Natural killer cell treated with Interleukin-12 subunit alpha and Interleukin-12 subunit beta and Interleukin-15 and Interleukin-18, amount 100 ng/mL, for 72 hours (primary cell): ENCODE measurements at regions not wholly inside any gene's neighbourhood (a gene's known extent, or its start where the extent isn't known, plus 50 kb on each side); places are given as distances from the start of the nearest gene placed in this dataset.

Source experiments
- ATAC-seq, 2 donors: fragments of 150-1000 bp; cut with Tn5 transposase in 1 of 2; sonication (Bioruptor Pico), chemical (Tn5 transposase) in 1 of 2; 2 replicates each; pipeline ENCODE4 v1.10.0; 2021
- DNase-seq: peaks from one replicate; pipeline ENCODE4 v3.0.0; 2022; ENCODE audit warnings: low spot score
- H3K27ac Mint-ChIP-seq, 2 donors: 1 replicate in 1 of 2; 2 replicates in 1 of 2; pipeline ENCODE4 v1.8.0; 2022; ENCODE audit warnings: mixed read lengths in 2 of 2, mild to moderate bottlenecking in 1 of 2, moderate library complexity in 1 of 2
- H3K27me3 Mint-ChIP-seq, 2 donors: 1 replicate in 1 of 2; 2 replicates in 1 of 2; pipeline ENCODE4 v1.8.0; 2022; ENCODE audit warnings: mixed read lengths in 2 of 2
- H3K36me3 Mint-ChIP-seq: one replicate; pipeline ENCODE4 v1.8.0; 2022; ENCODE audit warnings: mixed read lengths
- H3K4me1 Mint-ChIP-seq, 2 donors: 1 replicate in 1 of 2; 2 replicates in 1 of 2; pipeline ENCODE4 v1.8.0; 2022; ENCODE audit warnings: low read depth in 2 of 2, mixed read lengths in 2 of 2, mild to moderate bottlenecking in 1 of 2
- H3K4me3 Mint-ChIP-seq: one replicate; pipeline ENCODE4 v1.8.0; 2022; ENCODE audit warnings: mixed read lengths
- H3K9me3 Mint-ChIP-seq: 2 replicates; pipeline ENCODE4 v1.8.0; 2022; ENCODE audit warnings: mixed read lengths

DNA sequence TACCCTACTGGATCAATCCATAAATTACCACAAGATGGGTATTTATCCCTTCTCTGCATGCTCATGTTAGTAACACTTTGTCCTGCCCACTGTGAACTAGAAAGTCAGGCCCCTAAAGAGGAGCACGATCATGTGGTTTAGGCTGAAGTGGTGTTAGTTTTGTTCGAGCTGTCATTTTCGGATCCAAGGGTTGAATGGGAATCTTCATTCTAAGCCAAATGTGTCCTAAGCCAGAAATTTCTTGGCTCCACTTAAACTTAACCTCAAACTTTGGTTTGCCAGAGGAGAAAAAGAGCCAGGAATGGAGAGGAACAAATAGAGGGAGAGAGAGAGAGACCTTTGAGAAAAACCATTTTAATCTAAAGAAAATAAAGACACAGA, 837.7 kb upstream of the ZNF608 start:
- ATAC-seq (no peak), DNase-seq (no peak)
- H3K36me3 Mint-ChIP-seq: no peaks in the 10 kb centered on the region
- peaks cover 0 to 2% of the 10 kb centered on the region in 2 donors for H3K27me3 Mint-ChIP-seq
- no peaks in the 10 kb centered on the region for H3K4me1 Mint-ChIP-seq
- H3K4me3 Mint-ChIP-seq: no peak overlapping the region
- H3K27ac Mint-ChIP-seq: no peak overlapping the region
- peaks cover 7% of the 10 kb centered on the region for H3K9me3 Mint-ChIP-seq

GRCh38 chr5:125587631-125588030, 835.6 kb upstream of the GRAMD2B start:
- Mint-ChIP-seq H3K27ac (no peak overlapping the region), H3K27me3 (peaks cover 0 to 2% of the 10 kb centered on the region in 2 donors), H3K9me3 (peaks cover 8% of the 10 kb centered on the region), H3K4me1 (no peaks in the 10 kb centered on the region), H3K36me3 (no peaks in the 10 kb centered on the region), H3K4me3 (no peak overlapping the region)
- ATAC-seq (no peak), DNase-seq (no peak)

DNA sequence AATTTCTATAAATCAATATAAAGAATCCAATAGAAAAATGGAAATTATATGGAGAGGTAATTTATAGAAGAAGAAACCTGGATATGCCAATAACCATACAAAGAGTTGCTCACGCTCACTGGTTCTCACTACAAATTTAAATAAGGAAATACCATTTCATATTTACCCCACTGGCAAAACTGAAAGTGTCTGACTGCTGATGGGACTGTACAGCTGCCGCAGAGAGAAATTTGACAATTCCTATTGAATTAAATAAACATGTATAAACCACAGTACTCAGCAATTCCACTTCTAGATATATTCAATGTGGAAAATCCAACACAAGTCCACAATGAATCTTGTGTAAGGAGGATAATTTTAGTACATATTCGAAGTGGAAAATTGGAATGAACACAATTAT, 830.4 kb upstream of the GRAMD2B start:
- ATAC-seq (no peak), DNase-seq (no peak)
- no peak overlapping the region for H3K27ac Mint-ChIP-seq
- H3K4me3 Mint-ChIP-seq: no peak overlapping the region
- no peaks in the 10 kb centered on the region for H3K27me3 Mint-ChIP-seq
- peaks cover 7% of the 10 kb centered on the region for H3K9me3 Mint-ChIP-seq
- no peaks in the 10 kb centered on the region for H3K36me3 Mint-ChIP-seq
- no peaks in the 10 kb centered on the region for H3K4me1 Mint-ChIP-seq

DNA sequence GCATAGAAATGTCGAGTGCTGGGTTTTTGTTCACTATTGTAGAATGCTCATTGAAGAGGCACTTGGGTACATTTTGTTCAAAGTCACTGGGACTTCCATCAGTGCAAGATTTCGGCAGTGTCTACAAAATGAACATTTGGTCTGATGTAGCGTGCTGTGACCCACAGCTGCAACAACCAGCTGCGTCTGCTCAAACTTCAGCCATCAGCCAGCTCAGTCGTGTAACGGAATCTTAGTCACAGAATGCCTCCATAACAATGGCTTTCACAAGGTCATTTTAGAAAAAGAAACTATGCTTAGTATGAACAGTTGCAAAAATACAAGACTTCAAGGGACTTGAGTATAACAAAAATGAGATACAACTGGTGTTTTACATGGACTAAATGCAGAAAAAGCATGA, 828.1 kb upstream of the GRAMD2B start:
- no peak for ATAC-seq
- Mint-ChIP-seq H3K4me3 (no peak overlapping the region), H3K36me3 (no peaks in the 10 kb centered on the region), H3K9me3 (peaks cover 4% of the 10 kb centered on the region), H3K27ac (no peak overlapping the region), H3K4me1 (no peaks in the 10 kb centered on the region), H3K27me3 (no peaks in the 10 kb centered on the region)
- DNase-seq: no peak

DNA sequence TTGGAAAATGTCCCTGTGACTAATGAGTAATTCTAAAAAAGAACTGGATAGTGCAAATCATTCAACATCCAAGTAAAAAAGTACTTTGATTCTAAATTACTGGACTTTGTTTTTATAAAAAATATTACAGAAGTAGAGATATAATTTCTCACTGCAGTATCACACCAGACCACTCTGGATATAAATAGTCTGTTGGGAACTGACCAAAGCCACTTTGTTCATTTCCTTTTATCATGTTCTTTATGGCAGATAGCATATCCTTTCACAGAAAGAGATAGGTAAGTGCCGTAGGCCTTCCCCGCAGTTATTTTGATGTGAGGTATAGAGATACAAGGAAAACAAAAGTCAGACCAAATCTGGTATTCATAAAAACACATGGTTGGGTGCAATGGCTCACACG, 827.4 kb upstream of the GRAMD2B start:
- H3K27me3 Mint-ChIP-seq: no peaks in the 10 kb centered on the region
- ATAC-seq (no peak), DNase-seq (no peak)
- H3K4me3 Mint-ChIP-seq: no peak overlapping the region
- H3K4me1 Mint-ChIP-seq: no peaks in the 10 kb centered on the region
- H3K27ac Mint-ChIP-seq: no peak overlapping the region
- no peaks in the 10 kb centered on the region for H3K36me3 Mint-ChIP-seq
- peaks cover 8% of the 10 kb centered on the region for H3K9me3 Mint-ChIP-seq

DNA sequence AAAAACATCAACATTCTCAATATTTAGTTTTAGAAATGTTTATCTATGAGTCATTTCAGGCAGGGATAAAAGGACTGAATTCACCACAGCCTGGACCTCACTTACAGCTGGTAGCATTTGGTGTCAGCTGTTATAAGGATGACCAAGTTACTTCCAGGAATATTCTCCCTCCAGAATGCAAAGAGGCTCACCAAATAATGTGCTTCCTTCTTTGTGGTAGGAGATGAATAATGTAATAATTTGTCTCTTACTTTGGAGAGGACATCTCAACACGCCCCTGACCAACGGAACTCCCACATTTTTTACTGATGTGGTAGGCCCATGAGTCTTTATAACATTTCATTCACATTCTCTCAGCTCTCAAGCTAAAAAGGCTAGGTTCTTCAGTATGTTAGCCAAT, 825.9 kb upstream of the GRAMD2B start:
- Mint-ChIP-seq H3K27ac (no peak overlapping the region), H3K4me3 (no peak overlapping the region), H3K36me3 (no peaks in the 10 kb centered on the region), H3K9me3 (peaks cover 8% of the 10 kb centered on the region), H3K4me1 (no peaks in the 10 kb centered on the region), H3K27me3 (no peaks in the 10 kb centered on the region)
- DNase-seq: no peak
- no peak for ATAC-seq

DNA sequence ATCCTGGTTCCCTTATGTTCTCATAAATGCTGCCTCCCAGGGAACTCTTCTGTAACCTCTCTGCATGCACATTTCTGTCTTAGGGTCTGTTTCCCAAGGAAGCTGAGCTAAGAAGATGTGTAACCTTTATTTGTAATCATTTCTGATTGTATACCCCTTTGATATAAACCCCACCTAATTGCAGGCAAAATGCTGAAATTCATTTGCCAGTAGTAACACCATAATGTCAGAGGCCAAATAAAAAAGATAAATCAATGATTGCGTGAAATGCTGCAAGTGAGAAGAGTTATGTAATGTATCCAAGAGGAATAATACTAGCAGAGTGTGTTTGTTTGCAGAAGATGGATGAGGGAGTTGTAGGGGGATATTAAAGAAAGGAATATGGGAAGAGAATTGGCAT, 822.6 kb upstream of the GRAMD2B start:
- ATAC-seq (no peak), DNase-seq (no peak)
- no peak overlapping the region for H3K27ac Mint-ChIP-seq
- no peak overlapping the region for H3K4me3 Mint-ChIP-seq
- H3K9me3 Mint-ChIP-seq: peaks cover 3% of the 10 kb centered on the region
- H3K36me3 Mint-ChIP-seq: no peaks in the 10 kb centered on the region
- H3K27me3 Mint-ChIP-seq: no peaks in the 10 kb centered on the region
- H3K4me1 Mint-ChIP-seq: no peaks in the 10 kb centered on the region

DNA sequence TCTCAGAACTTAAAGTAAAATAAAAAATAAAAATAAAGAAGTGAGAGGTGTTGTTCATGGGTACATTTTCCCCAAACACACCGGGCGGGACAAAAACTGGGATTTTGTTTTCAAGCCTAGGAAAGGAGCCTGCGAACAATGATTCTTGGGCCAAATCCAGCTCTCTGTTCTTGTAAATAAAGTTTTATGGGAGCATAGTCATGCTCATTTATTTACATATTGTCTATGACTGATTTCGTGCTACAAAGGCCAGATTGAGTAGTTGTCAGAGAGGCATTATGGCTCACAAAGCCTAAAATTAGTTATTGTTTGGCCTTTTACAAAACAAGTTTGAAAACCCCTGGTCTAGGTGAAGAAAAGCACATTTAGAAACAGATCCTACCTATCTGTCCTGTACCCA, 821.0 kb upstream of the GRAMD2B start:
- Mint-ChIP-seq H3K27ac (no peak overlapping the region), H3K36me3 (no peaks in the 10 kb centered on the region), H3K4me3 (no peak overlapping the region), H3K4me1 (no peaks in the 10 kb centered on the region), H3K9me3 (peaks cover 3% of the 10 kb centered on the region), H3K27me3 (no peaks in the 10 kb centered on the region)
- no peak for DNase-seq
- no peak for ATAC-seq

- Mint-ChIP-seq H3K4me1 (no peaks in the 10 kb centered on the region), H3K27ac (no peak overlapping the region), H3K9me3 (peaks cover 3% of the 10 kb centered on the region), H3K27me3 (no peaks in the 10 kb centered on the region), H3K36me3 (no peaks in the 10 kb centered on the region), H3K4me3 (no peak overlapping the region)
- DNase-seq (no peak), ATAC-seq (no peak)
Measured at GRCh38 chr5:125603321-125603720, 819.9 kb upstream of the GRAMD2B start.

DNA sequence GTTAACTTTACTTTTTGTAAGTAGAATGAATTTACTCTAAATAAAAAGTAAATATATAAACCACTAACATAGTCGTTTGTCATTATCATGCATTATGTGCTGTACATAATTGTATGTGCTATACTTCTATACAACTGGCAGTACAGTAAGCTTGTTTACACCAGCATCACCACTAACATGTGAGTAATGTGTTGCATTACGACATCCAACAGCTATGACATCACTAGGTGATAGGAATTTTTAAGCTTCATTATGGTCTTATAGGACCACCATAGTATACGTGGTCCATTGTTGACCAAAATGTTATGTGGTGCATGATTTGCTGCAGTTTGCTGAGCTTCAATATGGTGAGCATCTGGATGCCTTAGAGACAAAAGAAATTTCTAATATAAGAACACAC, 819.1 kb upstream of the GRAMD2B start:
- Mint-ChIP-seq H3K4me3 (no peak overlapping the region), H3K27ac (no peak overlapping the region), H3K4me1 (no peaks in the 10 kb centered on the region), H3K9me3 (peaks cover 3% of the 10 kb centered on the region), H3K27me3 (no peaks in the 10 kb centered on the region), H3K36me3 (no peaks in the 10 kb centered on the region)
- no peak for DNase-seq
- no peak for ATAC-seq

- H3K4me3 Mint-ChIP-seq: no peak overlapping the region
- no peak overlapping the region for H3K27ac Mint-ChIP-seq
- DNase-seq (no peak), ATAC-seq (no peak)
- H3K9me3 Mint-ChIP-seq: no peaks in the 10 kb centered on the region
- no peaks in the 10 kb centered on the region for H3K27me3 Mint-ChIP-seq
- H3K36me3 Mint-ChIP-seq: no peaks in the 10 kb centered on the region
- no peaks in the 10 kb centered on the region for H3K4me1 Mint-ChIP-seq
Measured at GRCh38 chr5:125607018-125607417, 816.2 kb upstream of the GRAMD2B start.

- H3K27ac Mint-ChIP-seq: no peak overlapping the region
- no peaks in the 10 kb centered on the region for H3K9me3 Mint-ChIP-seq
- H3K4me1 Mint-ChIP-seq: no peaks in the 10 kb centered on the region
- no peak for DNase-seq
- no peaks in the 10 kb centered on the region for H3K27me3 Mint-ChIP-seq
- H3K36me3 Mint-ChIP-seq: no peaks in the 10 kb centered on the region
- no peak overlapping the region for H3K4me3 Mint-ChIP-seq
- ATAC-seq: no peak
Measured at GRCh38 chr5:125609011-125609410, 814.2 kb upstream of the GRAMD2B start.

- Mint-ChIP-seq H3K4me3 (no peak overlapping the region), H3K36me3 (no peaks in the 10 kb centered on the region), H3K27ac (no peak overlapping the region), H3K9me3 (no peaks in the 10 kb centered on the region), H3K27me3 (no peaks in the 10 kb centered on the region), H3K4me1 (no peaks in the 10 kb centered on the region)
- DNase-seq (no peak), ATAC-seq (no peak)
Measured at GRCh38 chr5:125610892-125611291, 812.3 kb upstream of the GRAMD2B start.

DNA sequence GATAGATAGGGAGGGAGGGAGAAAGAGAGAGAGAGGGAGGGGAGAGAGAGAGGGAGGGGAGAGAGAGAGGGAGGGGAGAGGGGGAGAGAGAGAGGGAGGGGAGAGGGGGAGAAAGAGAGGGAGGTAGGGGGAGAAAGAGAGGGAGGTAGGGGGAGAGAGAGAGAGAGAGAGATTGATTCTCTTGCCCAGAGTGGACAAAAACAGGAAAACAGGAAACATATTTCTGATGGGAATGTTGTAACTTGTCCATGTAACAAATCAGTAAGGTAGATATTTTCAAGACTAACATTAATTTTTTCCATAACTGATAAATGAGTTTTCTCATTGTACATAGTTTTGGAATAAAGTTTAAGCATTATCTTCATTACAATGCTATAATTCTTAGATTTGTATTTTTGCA, 811.7 kb upstream of the GRAMD2B start:
- no peak overlapping the region for H3K27ac Mint-ChIP-seq

GRCh38 chr5:125612181-125612721, 811.0 kb upstream of the GRAMD2B start:
- Mint-ChIP-seq H3K9me3 (no peaks in the 10 kb centered on the region), H3K36me3 (no peaks in the 10 kb centered on the region), H3K4me1 (no peaks in the 10 kb centered on the region), H3K4me3 (no peak overlapping the region), H3K27me3 (no peaks in the 10 kb centered on the region), H3K27ac (no peak overlapping the region)
- DNase-seq: no peak
- ATAC-seq: no peak

More for the DNA sequence above, 811.7 kb upstream of the GRAMD2B start:
- Mint-ChIP-seq H3K4me3 (no peak overlapping the region), H3K27me3 (no peaks in the 10 kb centered on the region), H3K9me3 (no peaks in the 10 kb centered on the region), H3K4me1 (no peaks in the 10 kb centered on the region), H3K36me3 (no peaks in the 10 kb centered on the region)
- DNase-seq (no peak), ATAC-seq (no peak)
